Vagina (tissue), 2 donors: ENCODE measurements at regions not wholly inside any gene's neighbourhood (a gene's known extent, or its start where the extent isn't known, plus 50 kb on each side); places are given as distances from the start of the nearest gene placed in this dataset.

ENCODE experiments used
- POLR2A ChIP-seq, 2 donors: fragments of 450-650 bp; IDR thresholded peaks; one replicate each; pipeline ENCODE4 v1.6.1; 2017; ENCODE audit warnings: antibody characterized with exemption in 2 of 2, mild to moderate bottlenecking in 2 of 2, moderate library complexity in 2 of 2
- TF ChIP-seq, protein P1 (sequence below), 3 experiments: fragments of 450-650 bp in 2 of 3; fragments of 200-600 bp in 1 of 3; sonication (generic) in 1 of 3; IDR thresholded peaks; one replicate each; pipeline ENCODE4 v1.5.1; 2017 to 2019; ENCODE audit warnings: antibody characterized with exemption in 3 of 3, mild to moderate bottlenecking in 2 of 3, moderate library complexity in 2 of 3

DNA sequence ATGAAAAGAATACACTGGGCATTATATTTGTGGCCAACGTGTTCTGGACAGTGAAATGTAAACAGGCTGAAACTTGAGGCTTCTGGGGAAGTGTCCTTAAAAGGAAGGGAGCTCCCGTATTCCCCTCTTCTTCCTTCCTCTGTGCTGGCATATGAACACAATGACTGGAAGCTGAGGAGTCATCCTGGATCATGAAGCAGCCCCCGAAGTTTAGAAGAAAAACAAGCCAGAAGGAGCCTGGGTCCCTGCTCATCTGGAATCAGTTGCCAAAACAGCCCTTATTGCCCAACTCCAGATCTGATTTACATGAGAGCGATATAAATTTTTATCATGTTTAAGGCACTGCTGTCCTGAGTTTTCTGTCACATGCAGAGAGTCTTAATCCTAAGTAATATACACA is 65.4 kb upstream of the SLC1A1 start:
- TF ChIP-seq, protein P1, sequence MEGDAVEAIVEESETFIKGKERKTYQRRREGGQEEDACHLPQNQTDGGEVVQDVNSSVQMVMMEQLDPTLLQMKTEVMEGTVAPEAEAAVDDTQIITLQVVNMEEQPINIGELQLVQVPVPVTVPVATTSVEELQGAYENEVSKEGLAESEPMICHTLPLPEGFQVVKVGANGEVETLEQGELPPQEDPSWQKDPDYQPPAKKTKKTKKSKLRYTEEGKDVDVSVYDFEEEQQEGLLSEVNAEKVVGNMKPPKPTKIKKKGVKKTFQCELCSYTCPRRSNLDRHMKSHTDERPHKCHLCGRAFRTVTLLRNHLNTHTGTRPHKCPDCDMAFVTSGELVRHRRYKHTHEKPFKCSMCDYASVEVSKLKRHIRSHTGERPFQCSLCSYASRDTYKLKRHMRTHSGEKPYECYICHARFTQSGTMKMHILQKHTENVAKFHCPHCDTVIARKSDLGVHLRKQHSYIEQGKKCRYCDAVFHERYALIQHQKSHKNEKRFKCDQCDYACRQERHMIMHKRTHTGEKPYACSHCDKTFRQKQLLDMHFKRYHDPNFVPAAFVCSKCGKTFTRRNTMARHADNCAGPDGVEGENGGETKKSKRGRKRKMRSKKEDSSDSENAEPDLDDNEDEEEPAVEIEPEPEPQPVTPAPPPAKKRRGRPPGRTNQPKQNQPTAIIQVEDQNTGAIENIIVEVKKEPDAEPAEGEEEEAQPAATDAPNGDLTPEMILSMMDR (IDR thresholded peaks at IDR 0.05), result no peak
- TF ChIP-seq POLR2A (IDR thresholded peaks at IDR 0.05), result no peak
